IMR-90 (cell line): ENCODE measurements at regions not wholly inside any gene's neighbourhood (a gene's known extent, or its start where the extent isn't known, plus 50 kb on each side); places are given as distances from the start of the nearest gene placed in this dataset.

ENCODE experiments used
- ATAC-seq: fragments of 200-7000 bp; cut with Tn5 transposase; 2 replicates; pipeline ENCODE4 v1.9.1; 2020; ENCODE audit warnings: low read depth, mild to moderate bottlenecking, moderate library complexity
- BruUV-seq: library from RNA; stranded (reverse); fragments of 400-500 nt; replicated peaks from 2 replicates; lab custom pipeline; 2021; lab: Mats Ljungman, UMichigan
- CTCF ChIA-PET: fragments of 300-600 bp; formaldehyde crosslinking; extraction: SDS; loops from one replicate; lab custom pipeline; 2021; ENCODE audit warnings: antibody characterized with exemption; lab: Yijun Ruan, JAX
- POLR2A ChIA-PET: fragments of 300-600 bp; sonication (Branson Sonifier 250); formaldehyde crosslinking; loops from one replicate; lab custom pipeline; 2022; ENCODE audit warnings: antibody characterized with exemption; ENCODE audit not compliant: unreplicated experiment; lab: Charles Lee
- DNase-seq: peaks from one replicate; pipeline ENCODE4 v3.0.0; 2013
- H2AFZ ChIP-seq: replicated peaks from 2 replicates; pipeline ENCODE3; 2013; ENCODE audit warnings: low read length, mild to moderate bottlenecking; ENCODE audit not compliant: poor library complexity
- H2AK5ac ChIP-seq: 2 replicates; pipeline ENCODE4 v1.6.1; 2013; ENCODE audit warnings: low read depth, low read length, inconsistent platforms
- H2AK9ac ChIP-seq: replicated peaks from 2 replicates; pipeline ENCODE3; 2013; ENCODE audit warnings: mild to moderate bottlenecking, low read depth, low read length, moderate library complexity; ENCODE audit not compliant: poor library complexity
- H2BK120ac ChIP-seq: 2 replicates; pipeline ENCODE4 v1.6.1; 2013; ENCODE audit warnings: low read depth, low read length, inconsistent platforms
- H2BK15ac ChIP-seq: 3 replicates; pipeline ENCODE4 v1.6.1; 2013; ENCODE audit warnings: low read depth, low read length, inconsistent platforms
- H2BK20ac ChIP-seq: 2 replicates; pipeline ENCODE4 v1.6.1; 2013; ENCODE audit warnings: low read depth, mild to moderate bottlenecking, inconsistent platforms, low read length, moderate library complexity
- H2BK5ac ChIP-seq: 2 replicates; pipeline ENCODE4 v1.6.1; 2013; ENCODE audit warnings: mild to moderate bottlenecking, low read depth, low read length, inconsistent platforms; ENCODE audit not compliant: poor library complexity, severe bottlenecking
- H3K14ac ChIP-seq: replicated peaks from 2 replicates; pipeline ENCODE4 v1.6.1; 2013; ENCODE audit warnings: low read depth, low read length, inconsistent platforms
- H3K18ac ChIP-seq: 2 replicates; pipeline ENCODE4 v1.6.1; 2013; ENCODE audit warnings: low read depth, low read length, control low read depth
- H3K23ac ChIP-seq: 2 replicates; pipeline ENCODE4 v1.6.1; 2013; ENCODE audit warnings: low read depth, low read length, inconsistent platforms
- H3K27ac ChIP-seq: 2 replicates; pipeline ENCODE4 v1.5.1; 2013; ENCODE audit warnings: mild to moderate bottlenecking, control low read depth, low read length; ENCODE audit not compliant: insufficient read depth
- H3K27me3 ChIP-seq: 2 replicates; pipeline ENCODE4 v1.6.1; 2013; ENCODE audit warnings: low read length; ENCODE audit not compliant: control insufficient read depth, insufficient read depth
- H3K36me3 ChIP-seq: 2 replicates; pipeline ENCODE4 v1.6.1; 2013; ENCODE audit warnings: low read length, mixed read lengths; ENCODE audit not compliant: control insufficient read depth, insufficient read depth
- H3K4ac ChIP-seq: 2 replicates; pipeline ENCODE4 v1.6.1; 2013; ENCODE audit warnings: low read depth, low read length, inconsistent platforms
- H3K4me1 ChIP-seq: 2 replicates; pipeline ENCODE4 v1.6.1; 2013; ENCODE audit warnings: low read length, mixed read lengths; ENCODE audit not compliant: control insufficient read depth, insufficient read depth
- H3K4me2 ChIP-seq: 2 replicates; pipeline ENCODE4 v1.6.1; 2013; ENCODE audit warnings: low read depth, mild to moderate bottlenecking, control low read depth, low read length, moderate library complexity
- H3K4me3 ChIP-seq: 2 replicates; pipeline ENCODE4 v1.5.1; 2013; ENCODE audit warnings: low read depth, mild to moderate bottlenecking, control low read depth, low read length, moderate library complexity; ENCODE audit not compliant: insufficient read depth
- H3K56ac ChIP-seq: 2 replicates; pipeline ENCODE4 v1.6.1; 2013; ENCODE audit warnings: low read length, inconsistent platforms; ENCODE audit not compliant: insufficient read depth; ENCODE audit errors: extremely low read depth
- H3K79me1 ChIP-seq, 2 experiments: 2 replicates each; pipeline ENCODE4 v1.6.1; 2013; ENCODE audit warnings: low read length in 2 of 2, inconsistent platforms in 1 of 2, low read depth in 1 of 2
- H3K9ac ChIP-seq: 2 replicates; pipeline ENCODE4 v1.6.1; 2013; ENCODE audit warnings: low read depth, low read length, control low read depth
- H3K9me1 ChIP-seq: 2 replicates; pipeline ENCODE4 v1.6.1; 2013; ENCODE audit warnings: low read length, inconsistent platforms; ENCODE audit not compliant: insufficient read depth
- H3K9me3 ChIP-seq: 2 replicates; pipeline ENCODE4 v1.6.1; 2013; ENCODE audit warnings: low read length; ENCODE audit not compliant: control insufficient read depth, insufficient read depth
- H4K20me1 ChIP-seq: 2 replicates; pipeline ENCODE4 v1.6.1; 2013; ENCODE audit warnings: low read length, inconsistent platforms; ENCODE audit not compliant: insufficient read depth
- H4K5ac ChIP-seq: 2 replicates; pipeline ENCODE4 v1.6.1; 2013; ENCODE audit warnings: mild to moderate bottlenecking, low read depth, low read length, control low read depth
- H4K8ac ChIP-seq, 2 experiments: 2 replicates each; pipeline ENCODE4 v1.6.1; 2013; ENCODE audit warnings: low read depth in 2 of 2, low read length in 2 of 2, control low read depth in 1 of 2, inconsistent platforms in 1 of 2
- H4K91ac ChIP-seq: 2 replicates; pipeline ENCODE4 v1.6.1; 2013; ENCODE audit warnings: low read depth, low read length, inconsistent platforms; ENCODE audit not compliant: insufficient read depth
- BHLHE40 ChIP-seq: fragments of 150-350 bp; IDR thresholded peaks from 2 replicates; pipeline ENCODE4 v1.6.1; 2016; ENCODE audit warnings: mild to moderate bottlenecking, low read depth, low read length
- CEBPB ChIP-seq: IDR thresholded peaks from 2 replicates; pipeline ENCODE4 v1.6.1; 2012; ENCODE audit warnings: low read depth, low read length, improper control_type of control experiment
- CHD1 ChIP-seq: IDR thresholded peaks from 2 replicates; pipeline ENCODE4 v1.6.1; 2012; ENCODE audit warnings: low read depth, low read length, improper control_type of control experiment
- FOS ChIP-seq: fragments of 150-350 bp; IDR thresholded peaks from 2 replicates; pipeline ENCODE4 v1.6.1; 2016; ENCODE audit warnings: low read depth, low read length
- MAFK ChIP-seq: IDR thresholded peaks from 2 replicates; pipeline ENCODE4 v1.6.1; 2012; ENCODE audit warnings: low read depth, low read length, improper control_type of control experiment
- MAZ ChIP-seq: IDR thresholded peaks from 2 replicates; pipeline ENCODE4 v1.6.1; 2012; ENCODE audit warnings: low read depth, mild to moderate bottlenecking, low read length, improper control_type of control experiment, moderate library complexity, borderline replicate concordance
- MXI1 ChIP-seq: IDR thresholded peaks from 2 replicates; pipeline ENCODE4 v1.6.1; 2012; ENCODE audit warnings: low read depth, mild to moderate bottlenecking, low read length, moderate library complexity, borderline replicate concordance
- NFE2L2 ChIP-seq: fragments of 150-350 bp; IDR thresholded peaks from 2 replicates; pipeline ENCODE4 v1.6.1; 2016; ENCODE audit warnings: low read depth, mild to moderate bottlenecking, low read length
- POLR2A ChIP-seq: IDR thresholded peaks from 2 replicates; pipeline ENCODE4 v1.6.1; 2012; ENCODE audit warnings: mild to moderate bottlenecking, low read depth, low read length
- RAD21 ChIP-seq: IDR thresholded peaks from 2 replicates; pipeline ENCODE4 v1.6.1; 2012; ENCODE audit warnings: low read length, improper control_type of control experiment
- RCOR1 ChIP-seq: IDR thresholded peaks from 2 replicates; pipeline ENCODE4 v1.6.1; 2012; ENCODE audit warnings: mild to moderate bottlenecking, low read length, improper control_type of control experiment; ENCODE audit not compliant: insufficient replicate concordance
- RFX5 ChIP-seq: IDR thresholded peaks from 2 replicates; pipeline ENCODE4 v1.8.0; 2012; ENCODE audit warnings: low read depth, mild to moderate bottlenecking, low read length, moderate library complexity
- SMC3 ChIP-seq: fragments of 150-350 bp; IDR thresholded peaks from 2 replicates; pipeline ENCODE4 v1.6.1; 2016; ENCODE audit warnings: low read depth, mild to moderate bottlenecking, antibody characterized with exemption, low read length, moderate library complexity
- USF2 ChIP-seq: fragments of 150-350 bp; IDR thresholded peaks from 2 replicates; pipeline ENCODE4 v1.6.1; 2017; ENCODE audit warnings: mild to moderate bottlenecking, antibody characterized with exemption, low read length, low read depth
- WGBS, 2 experiments: methylation state at CpG; one replicate each; pipeline versions ENCODE4 v1.1.5 to v1.1.7; 2013; ENCODE audit warnings: missing lambda C conversion rate in 2 of 2; ENCODE audit not compliant: insufficient read length in 1 of 2; ENCODE audit errors: extremely low coverage in 2 of 2; 5-methylcytosine and 5-hydroxymethylcytosine counted together
- dilution Hi-C: fragments of 300-500 bp; cut with HindIII; formaldehyde crosslinking; loops from one replicate; pipeline ENCODE4 v1.14.3; 2018; ENCODE audit warnings: low sequenced_read_pairs; ENCODE audit not compliant: unreplicated experiment
- in situ Hi-C: fragments of 300-500 bp; cut with MboI; formaldehyde crosslinking; loops from 3 replicates; pipeline ENCODE4 v1.14.3; 2019; ENCODE audit warnings: low sequenced_read_pairs, inconsistent platforms, mixed read lengths
- intact Hi-C: fragments of 100-400 bp; cut with micrococcal nuclease; formaldehyde crosslinking; loops from 2 replicates; pipeline ENCODE4 v1.10.0; 2022
- TF ChIP-seq, protein P1 (sequence below): conservative IDR thresholded peaks from 2 replicates; pipeline ENCODE4 v1.5.1; 2012; ENCODE audit warnings: mild to moderate bottlenecking, low read depth, low read length, improper control_type of control experiment
- TF ChIP-seq, protein P2 (sequence below): fragments of 150-350 bp; IDR thresholded peaks from 2 replicates; pipeline ENCODE4 v1.6.1; 2016; ENCODE audit warnings: low read depth, mild to moderate bottlenecking, low read length, moderate library complexity, borderline replicate concordance

DNA sequence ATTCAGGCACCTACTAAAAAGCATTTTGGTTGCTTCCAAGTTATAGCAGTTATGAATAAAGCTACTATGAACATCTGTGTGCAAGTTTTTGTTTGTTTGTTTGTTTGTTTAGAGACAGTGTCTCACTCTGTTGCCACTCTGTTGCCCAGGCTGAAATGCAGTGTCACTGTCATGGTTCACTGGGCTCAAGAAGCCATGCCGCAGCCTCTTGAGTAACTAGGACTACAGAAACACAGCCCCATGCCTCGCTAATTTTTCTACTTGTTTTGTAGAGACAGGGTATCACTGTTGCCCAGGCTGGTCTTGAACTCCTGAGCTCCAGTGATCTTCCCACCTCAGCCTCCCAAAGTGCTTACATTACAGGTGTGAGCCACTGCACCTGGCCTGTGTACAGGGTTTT, 795.9 kb downstream of the EPHA7 start:
- Histone ChIP-seq H3K4me3 (no peak overlapping the region), H2AFZ (no peak overlapping the region), H3K18ac (no peak overlapping the region), H3K56ac (no peak overlapping the region), H4K20me1 (no peaks in the 10 kb centered on the region), H3K9me3 (no peaks in the 10 kb centered on the region), H2BK120ac (no peak overlapping the region), H2BK5ac (no peak overlapping the region), H4K91ac (no peak overlapping the region), H3K23ac (no peak overlapping the region), H3K27ac (no peak overlapping the region), H2BK15ac (no peak overlapping the region), H2AK5ac (no peak overlapping the region), H3K36me3 (no peaks in the 10 kb centered on the region), H4K8ac (no peak overlapping the region), H3K4me1 (no peaks in the 10 kb centered on the region), H4K5ac (no peak overlapping the region), H3K27me3 (no peaks in the 10 kb centered on the region), H3K4ac (no peak overlapping the region), H3K14ac (no peak overlapping the region), H2BK20ac (no peak overlapping the region), H3K4me2 (no peak overlapping the region), H3K79me1 (no peaks in the 10 kb centered on the region), H3K9ac (no peak overlapping the region), H3K9me1 (no peaks in the 10 kb centered on the region), H2AK9ac (no peak overlapping the region)
- no peak for DNase-seq
- in situ Hi-C loops (no loop called here), dilution Hi-C loops (no loop called here), intact Hi-C loops (no loop called here)
- no CpG with 5 or more reads among the region's 2 CpGs for WGBS, 2 experiments
- POLR2A ChIA-PET: interaction anchor here (0.6 kb wide), 1 partner anchor 344 kb away, joined by 4 read pairs; no protein-coding TSS in a partner anchor
- no TSS peak for BruUV-seq
- no peak for TF ChIP-seq FOS
- TF ChIP-seq MAFK: no peak
- no peak for TF ChIP-seq CEBPB
- TF ChIP-seq USF2: no peak
- TF ChIP-seq NFE2L2: no peak
- no peak for TF ChIP-seq RAD21
- no peak for TF ChIP-seq CHD1
- TF ChIP-seq MXI1: no peak
- TF ChIP-seq, protein P1, sequence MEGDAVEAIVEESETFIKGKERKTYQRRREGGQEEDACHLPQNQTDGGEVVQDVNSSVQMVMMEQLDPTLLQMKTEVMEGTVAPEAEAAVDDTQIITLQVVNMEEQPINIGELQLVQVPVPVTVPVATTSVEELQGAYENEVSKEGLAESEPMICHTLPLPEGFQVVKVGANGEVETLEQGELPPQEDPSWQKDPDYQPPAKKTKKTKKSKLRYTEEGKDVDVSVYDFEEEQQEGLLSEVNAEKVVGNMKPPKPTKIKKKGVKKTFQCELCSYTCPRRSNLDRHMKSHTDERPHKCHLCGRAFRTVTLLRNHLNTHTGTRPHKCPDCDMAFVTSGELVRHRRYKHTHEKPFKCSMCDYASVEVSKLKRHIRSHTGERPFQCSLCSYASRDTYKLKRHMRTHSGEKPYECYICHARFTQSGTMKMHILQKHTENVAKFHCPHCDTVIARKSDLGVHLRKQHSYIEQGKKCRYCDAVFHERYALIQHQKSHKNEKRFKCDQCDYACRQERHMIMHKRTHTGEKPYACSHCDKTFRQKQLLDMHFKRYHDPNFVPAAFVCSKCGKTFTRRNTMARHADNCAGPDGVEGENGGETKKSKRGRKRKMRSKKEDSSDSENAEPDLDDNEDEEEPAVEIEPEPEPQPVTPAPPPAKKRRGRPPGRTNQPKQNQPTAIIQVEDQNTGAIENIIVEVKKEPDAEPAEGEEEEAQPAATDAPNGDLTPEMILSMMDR: no peak
- TF ChIP-seq SMC3: no peak
- TF ChIP-seq MAZ: no peak
- no peak for TF ChIP-seq RFX5
- TF ChIP-seq POLR2A: no peak
- no peak for TF ChIP-seq RCOR1
- TF ChIP-seq BHLHE40: no peak
- TF ChIP-seq, protein P2, sequence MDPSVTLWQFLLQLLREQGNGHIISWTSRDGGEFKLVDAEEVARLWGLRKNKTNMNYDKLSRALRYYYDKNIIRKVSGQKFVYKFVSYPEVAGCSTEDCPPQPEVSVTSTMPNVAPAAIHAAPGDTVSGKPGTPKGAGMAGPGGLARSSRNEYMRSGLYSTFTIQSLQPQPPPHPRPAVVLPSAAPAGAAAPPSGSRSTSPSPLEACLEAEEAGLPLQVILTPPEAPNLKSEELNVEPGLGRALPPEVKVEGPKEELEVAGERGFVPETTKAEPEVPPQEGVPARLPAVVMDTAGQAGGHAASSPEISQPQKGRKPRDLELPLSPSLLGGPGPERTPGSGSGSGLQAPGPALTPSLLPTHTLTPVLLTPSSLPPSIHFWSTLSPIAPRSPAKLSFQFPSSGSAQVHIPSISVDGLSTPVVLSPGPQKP: no peak
- CTCF ChIA-PET: no interaction called here
- no peak for ATAC-seq
